Right atrium auricular region (tissue), 2 donors: ENCODE measurements at regions not wholly inside any gene's neighbourhood (a gene's known extent, or its start where the extent isn't known, plus 50 kb on each side); places are given as distances from the start of the nearest gene placed in this dataset.

ENCODE experiments used
- DNase-seq: peaks from one replicate; pipeline ENCODE4 v3.0.0-alpha.2; 2019; ENCODE audit warnings: low spot score
- H3K27ac ChIP-seq, 2 donors: fragments of 200-600 bp; sonication (generic); 1 replicate in 1 of 2; 2 replicates in 1 of 2; pipeline ENCODE4 v1.5.1; 2016 to 2019
- H3K27me3 ChIP-seq, 2 donors: fragments of 200-600 bp; sonication (generic); one replicate each; pipeline versions ENCODE4 v1.5.1 to v1.6.0; 2017 to 2019
- H3K36me3 ChIP-seq: fragments of 200-600 bp; sonication (generic); one replicate; pipeline ENCODE4 v1.5.1; 2016
- H3K4me1 ChIP-seq, 2 donors: fragments of 200-600 bp; sonication (generic); one replicate each; pipeline versions ENCODE4 v1.5.1 to v1.6.0; 2017 to 2019
- H3K4me3 ChIP-seq, 2 donors: fragments of 200-600 bp; sonication (generic); 1 replicate in 1 of 2; 2 replicates in 1 of 2; pipeline ENCODE4 v1.5.1; 2017 to 2019; ENCODE audit warnings: mild to moderate bottlenecking in 1 of 2, moderate library complexity in 1 of 2
- H3K9me3 ChIP-seq, 2 donors: fragments of 200-600 bp; sonication (generic); one replicate each; pipeline ENCODE4 v1.5.1; 2019
- TF ChIP-seq, protein P1 (sequence below), 2 donors: fragments of 200-600 bp; sonication (generic); IDR thresholded peaks; one replicate each; pipeline ENCODE4 v1.5.1; 2019; ENCODE audit warnings: antibody characterized with exemption in 2 of 2

DNA sequence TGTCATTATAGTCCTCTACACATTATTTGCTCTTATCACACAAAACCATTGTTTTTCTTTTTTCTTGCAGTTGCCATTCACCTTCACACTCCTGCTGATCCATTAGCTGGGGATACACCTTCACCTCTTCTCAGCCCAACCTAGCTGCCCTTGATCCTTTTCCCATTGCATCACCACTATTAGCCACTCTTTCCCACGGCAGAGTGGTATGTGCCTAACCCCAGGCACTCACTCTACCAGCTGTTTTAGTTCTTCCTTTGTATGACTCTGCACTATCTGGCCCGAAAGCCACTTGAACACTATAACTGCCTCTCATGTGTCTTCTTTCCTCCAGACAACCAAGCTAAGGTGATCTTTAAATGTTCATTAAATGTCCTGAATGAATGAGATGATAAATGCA lies 145.4 kb upstream of the PIK3C3 start:
- Histone ChIP-seq H3K27ac (no peak overlapping the region), H3K9me3 (no peaks in the 10 kb centered on the region), H3K4me3 (no peak overlapping the region), H3K4me1 (no peaks in the 10 kb centered on the region), H3K27me3 (no peaks in the 10 kb centered on the region), H3K36me3 (no peaks in the 10 kb centered on the region)
- DNase-seq: no peak
- TF ChIP-seq, protein P1, sequence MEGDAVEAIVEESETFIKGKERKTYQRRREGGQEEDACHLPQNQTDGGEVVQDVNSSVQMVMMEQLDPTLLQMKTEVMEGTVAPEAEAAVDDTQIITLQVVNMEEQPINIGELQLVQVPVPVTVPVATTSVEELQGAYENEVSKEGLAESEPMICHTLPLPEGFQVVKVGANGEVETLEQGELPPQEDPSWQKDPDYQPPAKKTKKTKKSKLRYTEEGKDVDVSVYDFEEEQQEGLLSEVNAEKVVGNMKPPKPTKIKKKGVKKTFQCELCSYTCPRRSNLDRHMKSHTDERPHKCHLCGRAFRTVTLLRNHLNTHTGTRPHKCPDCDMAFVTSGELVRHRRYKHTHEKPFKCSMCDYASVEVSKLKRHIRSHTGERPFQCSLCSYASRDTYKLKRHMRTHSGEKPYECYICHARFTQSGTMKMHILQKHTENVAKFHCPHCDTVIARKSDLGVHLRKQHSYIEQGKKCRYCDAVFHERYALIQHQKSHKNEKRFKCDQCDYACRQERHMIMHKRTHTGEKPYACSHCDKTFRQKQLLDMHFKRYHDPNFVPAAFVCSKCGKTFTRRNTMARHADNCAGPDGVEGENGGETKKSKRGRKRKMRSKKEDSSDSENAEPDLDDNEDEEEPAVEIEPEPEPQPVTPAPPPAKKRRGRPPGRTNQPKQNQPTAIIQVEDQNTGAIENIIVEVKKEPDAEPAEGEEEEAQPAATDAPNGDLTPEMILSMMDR (IDR thresholded peaks at IDR 0.05): no peak

DNA sequence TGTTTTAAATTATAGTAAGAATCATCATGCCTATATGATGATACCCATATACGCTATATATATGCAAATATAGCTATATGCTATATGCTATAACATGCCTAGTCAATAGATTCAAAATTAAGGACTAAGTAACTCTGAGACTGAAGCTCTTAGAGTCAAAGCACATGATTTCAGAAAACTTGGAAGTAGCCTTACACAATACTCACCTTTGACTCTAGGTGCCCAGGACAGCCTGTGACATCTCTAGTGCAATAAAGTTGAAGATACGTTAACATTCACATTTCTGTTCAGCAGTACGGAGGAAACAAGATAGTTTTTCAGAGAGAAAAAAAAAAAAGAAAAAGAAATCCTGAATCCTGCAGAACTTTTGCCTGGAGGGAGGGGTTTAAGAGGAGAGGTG lies 149.7 kb upstream of the PIK3C3 start:
- Histone ChIP-seq H3K36me3 (no peaks in the 10 kb centered on the region), H3K4me3 (no peak overlapping the region), H3K9me3 (no peaks in the 10 kb centered on the region)

DNA sequence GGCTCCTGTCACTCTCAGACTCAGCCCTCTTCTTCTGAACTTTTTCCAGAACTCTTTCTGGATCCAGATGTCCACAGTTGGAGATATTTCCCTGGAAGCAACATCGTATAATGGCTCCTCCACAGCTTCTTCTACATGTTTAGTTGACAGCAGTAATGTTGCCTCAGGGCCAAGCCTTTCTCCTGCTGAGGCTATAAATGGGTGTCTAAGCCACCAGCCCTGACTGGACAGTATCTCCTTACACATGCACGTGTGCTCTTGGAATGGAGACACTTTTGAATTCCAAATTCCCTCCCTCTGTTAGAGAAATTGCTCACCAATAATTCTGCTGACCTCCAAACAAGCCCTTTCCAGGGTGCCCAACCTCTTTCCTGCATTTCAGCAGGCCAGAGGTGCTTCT lies 156.2 kb upstream of the PIK3C3 start:
- Histone ChIP-seq H3K4me1 (no peaks in the 10 kb centered on the region), H3K9me3 (no peaks in the 10 kb centered on the region), H3K4me3 (no peak overlapping the region), H3K27ac (no peak overlapping the region), H3K27me3 (no peaks in the 10 kb centered on the region), H3K36me3 (no peaks in the 10 kb centered on the region)
- no peak for DNase-seq
- TF ChIP-seq, protein P1 (IDR thresholded peaks at IDR 0.05): no peak

More for the DNA sequence above, 149.7 kb upstream of the PIK3C3 start:
- DNase-seq: no peak
- no peaks in the 10 kb centered on the region for H3K27me3 ChIP-seq
- no peak overlapping the region for H3K27ac ChIP-seq
- H3K4me1 ChIP-seq: no peaks in the 10 kb centered on the region
- TF ChIP-seq, protein P1 (IDR thresholded peaks at IDR 0.05): no peak

DNA sequence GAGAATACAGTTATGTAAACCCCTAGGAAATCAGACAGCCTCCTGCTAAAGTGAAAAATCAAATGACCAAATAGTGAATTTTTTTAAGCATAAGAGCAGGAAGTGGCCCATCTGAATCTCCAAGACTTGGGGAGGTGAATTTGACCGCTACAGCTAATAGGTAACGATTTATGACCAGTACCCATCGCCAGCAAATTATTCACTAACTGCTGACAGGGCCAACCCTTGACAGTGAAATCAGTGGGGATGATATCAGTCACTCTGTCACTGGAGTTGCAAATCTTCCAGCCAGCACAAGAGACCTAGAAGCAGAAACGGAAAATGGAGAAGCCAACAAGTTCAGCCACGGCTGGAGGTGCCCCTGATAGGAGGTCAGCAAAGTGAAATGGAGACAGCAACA lies 164.3 kb upstream of the PIK3C3 start:
- TF ChIP-seq, protein P1 (IDR thresholded peaks at IDR 0.05): no peak
- no peaks in the 10 kb centered on the region for H3K27me3 ChIP-seq
- no peaks in the 10 kb centered on the region for H3K36me3 ChIP-seq
- H3K4me3 ChIP-seq: no peak overlapping the region
- DNase-seq: no peak
- H3K9me3 ChIP-seq: no peaks in the 10 kb centered on the region
- no peak overlapping the region for H3K27ac ChIP-seq
- H3K4me1 ChIP-seq: no peaks in the 10 kb centered on the region

DNA sequence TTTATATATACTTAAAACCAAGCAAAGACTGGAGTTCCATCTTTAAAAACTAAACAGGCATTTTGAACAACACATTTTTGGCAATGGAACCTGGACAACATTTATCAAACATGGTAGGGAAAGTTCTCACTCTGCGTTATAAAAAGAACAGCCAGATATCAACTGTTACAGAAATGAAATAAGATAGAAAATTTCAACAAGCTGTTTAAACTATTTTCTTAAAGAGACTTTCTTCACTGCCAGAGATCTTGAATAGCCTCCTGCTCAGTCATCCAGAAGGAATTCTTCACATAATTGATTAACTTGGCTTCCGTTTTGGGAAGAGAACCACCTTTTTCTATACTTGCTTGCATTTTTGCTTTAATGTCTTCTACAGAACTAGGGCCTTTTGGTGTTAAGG lies 166.0 kb upstream of the PIK3C3 start:
- Histone ChIP-seq H3K27me3 (no peaks in the 10 kb centered on the region), H3K4me1 (no peaks in the 10 kb centered on the region), H3K27ac (no peak overlapping the region), H3K36me3 (no peaks in the 10 kb centered on the region), H3K4me3 (no peak overlapping the region), H3K9me3 (no peaks in the 10 kb centered on the region)
- TF ChIP-seq, protein P1 (IDR thresholded peaks at IDR 0.05): no peak
- no peak for DNase-seq

DNA sequence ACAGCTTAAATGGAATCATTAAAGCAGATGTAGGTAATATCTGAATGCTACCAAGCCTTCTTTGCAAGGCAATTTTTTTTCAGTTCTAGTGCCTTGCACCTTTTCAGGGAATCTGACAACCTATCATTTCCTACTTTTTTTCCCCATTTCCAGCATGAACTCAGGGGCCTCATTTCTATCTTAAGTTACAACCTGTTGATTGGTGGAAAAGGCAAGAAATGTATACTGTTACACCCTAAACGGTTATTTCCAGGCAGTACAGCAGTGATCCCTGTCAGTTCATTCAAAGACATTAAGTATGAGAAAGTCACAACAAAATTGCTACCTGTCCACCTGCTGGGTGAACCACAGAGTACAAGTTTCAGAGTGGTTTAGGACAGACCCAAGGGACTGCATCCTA lies 171.2 kb upstream of the PIK3C3 start:
- no peak overlapping the region for H3K4me3 ChIP-seq
- H3K36me3 ChIP-seq: no peaks in the 10 kb centered on the region
- no peaks in the 10 kb centered on the region for H3K27me3 ChIP-seq
- no peaks in the 10 kb centered on the region for H3K9me3 ChIP-seq
- H3K4me1 ChIP-seq: no peaks in the 10 kb centered on the region
- TF ChIP-seq, protein P1 (IDR thresholded peaks at IDR 0.05): no peak
- DNase-seq: no peak
- no peak overlapping the region for H3K27ac ChIP-seq
